Loucy (cell line): ENCODE measurements at regions not wholly inside any gene's neighbourhood (a gene's known extent, or its start where the extent isn't known, plus 50 kb on each side); places are given as distances from the start of the nearest gene placed in this dataset.

Experiments used
- H2AFZ ChIP-seq: fragments of 200-600 bp; sonication (generic); 2 replicates; pipeline ENCODE4 v1.6.0; 2016; ENCODE audit warnings: antibody characterized with exemption, mild to moderate bottlenecking, low read length, moderate library complexity
- H3F3A ChIP-seq: fragments of 200-600 bp; 2 replicates; pipeline ENCODE4 v1.6.0; 2016; ENCODE audit warnings: antibody characterized with exemption, low read depth, mild to moderate bottlenecking
- H3K27me3 ChIP-seq: fragments of 200-600 bp; sonication (generic); 2 replicates; pipeline ENCODE4 v1.6.1; 2014; ENCODE audit warnings: low read length, mild to moderate bottlenecking; ENCODE audit not compliant: insufficient read depth, poor library complexity, severe bottlenecking
- H3K36me3 ChIP-seq: fragments of 200-600 bp; sonication (generic); 2 replicates; pipeline ENCODE4 v1.6.1; 2016; ENCODE audit warnings: low read length; ENCODE audit not compliant: insufficient read depth
- H3K4me1 ChIP-seq: fragments of 200-600 bp; sonication (generic); 2 replicates; pipeline ENCODE4 v1.5.1; 2014; ENCODE audit warnings: low read length, mild to moderate bottlenecking; ENCODE audit not compliant: insufficient read depth, poor library complexity, severe bottlenecking
- H3K4me2 ChIP-seq: fragments of 200-600 bp; sonication (generic); 2 replicates; pipeline ENCODE4 v1.6.0; 2014; ENCODE audit warnings: antibody characterized with exemption, low read length, low read depth, mild to moderate bottlenecking; ENCODE audit not compliant: poor library complexity, severe bottlenecking
- H3K4me3 ChIP-seq: fragments of 200-600 bp; sonication (generic); 2 replicates; pipeline ENCODE4 v1.5.1; 2014; ENCODE audit warnings: low read length, mild to moderate bottlenecking, mixed read lengths; ENCODE audit not compliant: poor library complexity, severe bottlenecking
- H3K79me2 ChIP-seq: fragments of 200-600 bp; sonication (generic); 2 replicates; pipeline ENCODE4 v1.6.1; 2014; ENCODE audit warnings: low read length; ENCODE audit not compliant: insufficient read depth
- H3K9ac ChIP-seq: fragments of 200-600 bp; sonication (generic); 2 replicates; pipeline ENCODE4 v1.6.0; 2014; ENCODE audit warnings: mild to moderate bottlenecking, low read depth, low read length, moderate library complexity; ENCODE audit not compliant: poor library complexity, severe bottlenecking
- H3K9me2 ChIP-seq: fragments of 200-600 bp; sonication (generic); replicated peaks from 2 replicates; pipeline ENCODE4 v1.6.1; 2016; ENCODE audit warnings: low read depth, low read length, mixed read lengths
- H3K9me3 ChIP-seq: fragments of 200-600 bp; sonication (generic); 2 replicates; pipeline ENCODE4 v1.6.1; 2014; ENCODE audit warnings: mild to moderate bottlenecking, antibody characterized with exemption, low read length, low read depth; ENCODE audit not compliant: insufficient read depth
- H4K20me1 ChIP-seq: fragments of 200-600 bp; sonication (generic); 2 replicates; pipeline ENCODE4 v1.6.0; 2014; ENCODE audit warnings: antibody characterized with exemption, low read length, mild to moderate bottlenecking; ENCODE audit not compliant: insufficient read depth, poor library complexity, severe bottlenecking
- EZH2phosphoT487 ChIP-seq: fragments of 200-600 bp; IDR thresholded peaks from 2 replicates; pipeline ENCODE4 v1.6.1; 2018; ENCODE audit warnings: antibody characterized with exemption, mild to moderate bottlenecking, moderate library complexity, borderline replicate concordance
- TF ChIP-seq, protein P1 (sequence below): fragments of 200-600 bp; sonication (generic); conservative IDR thresholded peaks from 2 replicates; pipeline ENCODE4 v1.5.1; 2014; ENCODE audit warnings: mild to moderate bottlenecking, antibody characterized with exemption, low read length

DNA sequence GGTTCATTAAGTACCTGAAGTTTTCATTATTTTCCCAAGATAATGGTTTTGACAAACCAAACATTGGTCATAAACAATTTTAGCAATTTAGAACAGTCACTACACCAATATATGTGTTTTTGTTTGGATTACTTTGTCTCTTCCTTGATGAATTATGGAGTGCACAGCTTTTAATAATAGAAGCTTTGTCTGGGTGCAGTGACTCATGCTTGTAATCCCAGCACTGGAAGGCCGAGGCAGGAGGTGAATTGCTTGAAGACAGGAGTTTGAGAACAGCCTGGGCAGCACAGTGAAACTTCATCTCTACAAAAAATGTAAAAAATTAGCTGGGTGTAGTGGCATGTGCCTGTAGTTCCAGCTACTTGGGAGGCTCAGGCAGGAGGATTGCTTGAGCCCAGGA lies 89.4 kb upstream of the ANKEF1 start:
- Histone ChIP-seq H3F3A (no peaks in the 10 kb centered on the region), H3K4me3 (no peak overlapping the region), H3K4me2 (no peak overlapping the region), H3K36me3 (no peaks in the 10 kb centered on the region), H3K9ac (no peak overlapping the region), H2AFZ (no peak overlapping the region), H3K4me1 (no peaks in the 10 kb centered on the region), H3K79me2 (no peaks in the 10 kb centered on the region), H3K9me2 (no peaks in the 10 kb centered on the region), H4K20me1 (no peaks in the 10 kb centered on the region), H3K9me3 (no peaks in the 10 kb centered on the region), H3K27me3 (no peaks in the 10 kb centered on the region)
- no peak for TF ChIP-seq EZH2phosphoT487
- TF ChIP-seq, protein P1, sequence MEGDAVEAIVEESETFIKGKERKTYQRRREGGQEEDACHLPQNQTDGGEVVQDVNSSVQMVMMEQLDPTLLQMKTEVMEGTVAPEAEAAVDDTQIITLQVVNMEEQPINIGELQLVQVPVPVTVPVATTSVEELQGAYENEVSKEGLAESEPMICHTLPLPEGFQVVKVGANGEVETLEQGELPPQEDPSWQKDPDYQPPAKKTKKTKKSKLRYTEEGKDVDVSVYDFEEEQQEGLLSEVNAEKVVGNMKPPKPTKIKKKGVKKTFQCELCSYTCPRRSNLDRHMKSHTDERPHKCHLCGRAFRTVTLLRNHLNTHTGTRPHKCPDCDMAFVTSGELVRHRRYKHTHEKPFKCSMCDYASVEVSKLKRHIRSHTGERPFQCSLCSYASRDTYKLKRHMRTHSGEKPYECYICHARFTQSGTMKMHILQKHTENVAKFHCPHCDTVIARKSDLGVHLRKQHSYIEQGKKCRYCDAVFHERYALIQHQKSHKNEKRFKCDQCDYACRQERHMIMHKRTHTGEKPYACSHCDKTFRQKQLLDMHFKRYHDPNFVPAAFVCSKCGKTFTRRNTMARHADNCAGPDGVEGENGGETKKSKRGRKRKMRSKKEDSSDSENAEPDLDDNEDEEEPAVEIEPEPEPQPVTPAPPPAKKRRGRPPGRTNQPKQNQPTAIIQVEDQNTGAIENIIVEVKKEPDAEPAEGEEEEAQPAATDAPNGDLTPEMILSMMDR: no peak

DNA sequence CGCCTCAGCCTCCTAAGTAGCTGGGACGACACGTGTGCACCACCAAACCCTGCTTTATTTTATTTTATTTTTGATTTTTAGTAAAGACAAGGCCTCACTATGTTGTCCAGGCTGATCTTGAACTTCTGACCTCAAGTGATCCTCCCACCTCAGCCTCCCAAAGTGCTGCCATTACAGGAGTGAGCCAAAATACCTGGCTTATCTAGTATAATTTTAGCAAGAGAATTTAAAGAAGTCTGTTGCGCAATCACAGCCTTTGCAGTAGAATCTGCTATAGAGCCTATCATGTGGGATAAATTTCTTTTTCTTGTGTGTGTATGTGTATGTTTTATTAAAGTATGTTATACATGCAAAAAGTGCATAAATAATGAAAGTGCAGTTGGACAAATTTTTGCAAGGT lies 92.1 kb upstream of the ANKEF1 start:
- H3K79me2 ChIP-seq: no peaks in the 10 kb centered on the region
- no peak overlapping the region for H3K4me3 ChIP-seq
- H3K9ac ChIP-seq: no peak overlapping the region

DNA sequence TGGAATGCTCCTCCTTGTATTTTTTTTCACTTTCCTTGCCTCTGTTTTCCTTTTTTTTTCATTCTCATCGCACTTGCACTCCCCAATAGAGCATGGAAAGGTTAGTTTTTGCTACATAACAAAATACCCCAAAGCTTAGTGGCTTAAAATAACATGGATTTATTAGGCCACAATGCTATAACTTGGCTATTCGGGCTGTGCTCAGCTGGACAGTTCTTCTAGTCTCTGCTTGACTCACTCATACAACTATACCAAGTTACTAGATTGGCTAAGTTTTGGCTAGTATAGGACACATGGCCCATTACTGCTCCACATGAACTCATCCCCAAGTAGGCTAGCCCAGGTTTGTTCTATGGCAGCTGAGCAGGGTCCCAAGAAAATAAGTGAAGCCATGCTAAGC lies 94.5 kb upstream of the ANKEF1 start:
- no peak for TF ChIP-seq EZH2phosphoT487
- TF ChIP-seq, protein P1: no peak
- Histone ChIP-seq H3K9me2 (no peaks in the 10 kb centered on the region), H3K9me3 (no peaks in the 10 kb centered on the region), H3K27me3 (no peaks in the 10 kb centered on the region), H4K20me1 (no peaks in the 10 kb centered on the region), H3K4me2 (no peak overlapping the region), H2AFZ (no peak overlapping the region), H3K9ac (no peak overlapping the region), H3K4me1 (no peaks in the 10 kb centered on the region), H3K79me2 (no peaks in the 10 kb centered on the region), H3K36me3 (no peaks in the 10 kb centered on the region), H3F3A (no peaks in the 10 kb centered on the region), H3K4me3 (no peak overlapping the region)

More for the DNA sequence above, 92.1 kb upstream of the ANKEF1 start:
- Histone ChIP-seq H3F3A (no peaks in the 10 kb centered on the region), H3K4me1 (no peaks in the 10 kb centered on the region), H3K36me3 (no peaks in the 10 kb centered on the region), H3K9me2 (no peaks in the 10 kb centered on the region), H2AFZ (no peak overlapping the region), H3K27me3 (no peaks in the 10 kb centered on the region), H3K4me2 (no peak overlapping the region), H3K9me3 (no peaks in the 10 kb centered on the region), H4K20me1 (no peaks in the 10 kb centered on the region)
- TF ChIP-seq, protein P1: no peak
- no peak for TF ChIP-seq EZH2phosphoT487
